Epithelial cell of proximal tubule (primary cell): ENCODE measurements at regions not wholly inside any gene's neighbourhood (a gene's known extent, or its start where the extent isn't known, plus 50 kb on each side); places are given as distances from the start of the nearest gene placed in this dataset.

ENCODE experiments used
- DNase-seq: peaks from one replicate; pipeline ENCODE4 v3.0.0-alpha.2; 2011; ENCODE audit warnings: low read depth
- H3K4me3 ChIP-seq: 2 replicates; pipeline ENCODE4 v1.5.1; 2011; ENCODE audit warnings: low read depth, mild to moderate bottlenecking, low read length
- CTCF ChIP-seq: conservative IDR thresholded peaks from 2 replicates; pipeline ENCODE4 v1.5.1; 2012; ENCODE audit warnings: low read depth, mild to moderate bottlenecking, low read length

GRCh38 chr14:39863441-39863840 is 431.2 kb upstream of the FBXO33 start:
- no peak overlapping the region for H3K4me3 ChIP-seq
- TF ChIP-seq CTCF: no peak
- DNase-seq: no peak

GRCh38 chr14:39861696-39862095 is 429.5 kb upstream of the FBXO33 start:
- DNase-seq: no peak
- TF ChIP-seq CTCF: no peak
- H3K4me3 ChIP-seq: no peak overlapping the region

GRCh38 chr14:39861229-39861600 is 429.0 kb upstream of the FBXO33 start:
- no peak overlapping the region for H3K4me3 ChIP-seq
- DNase-seq: no peak
- no peak for TF ChIP-seq CTCF

GRCh38 chr14:39860596-39861228 is 428.5 kb upstream of the FBXO33 start:
- DNase-seq: no peak
- TF ChIP-seq CTCF: no peak
- no peak overlapping the region for H3K4me3 ChIP-seq

GRCh38 chr14:39859314-39859713 is 427.1 kb upstream of the FBXO33 start:
- no peak overlapping the region for H3K4me3 ChIP-seq
- DNase-seq: no peak
- no peak for TF ChIP-seq CTCF

DNA sequence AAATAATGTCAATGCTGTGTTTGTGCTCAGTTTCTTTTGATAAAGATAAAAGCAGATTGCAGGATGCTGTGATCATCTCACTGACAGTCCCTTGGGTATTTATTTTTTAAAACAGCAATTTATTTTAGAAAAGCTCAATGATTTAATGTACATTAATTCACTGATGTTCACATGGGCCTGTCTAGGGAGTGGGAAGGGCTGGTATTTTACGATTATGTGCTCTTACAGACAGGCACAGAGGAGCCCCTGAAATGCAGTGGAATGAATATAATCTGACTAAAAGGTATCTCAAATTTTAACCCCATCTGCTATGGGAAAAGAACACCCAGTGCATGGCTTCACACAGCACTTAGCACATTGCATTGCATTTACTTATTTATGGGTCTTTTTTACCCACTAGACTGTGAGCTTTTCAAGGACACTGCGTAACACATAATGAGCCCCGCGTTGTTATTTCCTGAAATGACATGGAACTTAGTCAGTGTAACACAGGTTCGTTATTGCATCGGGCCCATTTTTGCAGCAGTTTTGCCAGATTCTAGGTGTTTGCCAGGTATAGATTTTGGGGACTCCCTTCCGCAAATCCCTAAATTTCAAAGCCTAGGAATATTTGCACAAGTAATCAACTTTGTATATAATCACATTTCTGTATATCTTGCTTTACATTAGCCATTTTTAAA is 425.3 kb upstream of the FBXO33 start:
- no peak for DNase-seq
- no peak overlapping the region for H3K4me3 ChIP-seq
- no peak for TF ChIP-seq CTCF

DNA sequence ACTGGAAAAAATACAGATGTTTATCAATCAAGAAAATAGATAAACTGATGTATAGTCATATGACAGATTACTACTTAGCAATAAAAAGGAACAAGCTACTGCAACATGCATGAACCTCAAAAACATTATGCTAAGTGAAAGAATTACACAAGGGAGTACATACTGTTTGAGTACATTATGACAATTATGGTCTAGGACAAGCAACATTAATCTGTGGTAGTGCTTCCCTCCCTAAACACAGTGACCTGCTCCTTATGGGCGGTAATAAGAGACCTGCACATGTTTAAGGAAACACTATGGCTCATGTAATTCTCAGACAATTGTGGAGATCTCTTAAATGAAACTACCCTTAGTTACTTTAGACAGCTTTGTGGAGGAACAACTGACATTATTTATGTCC is 421.2 kb upstream of the FBXO33 start:
- TF ChIP-seq CTCF: no peak
- no peak for DNase-seq
- H3K4me3 ChIP-seq: no peak overlapping the region
